OCI-LY3 (cell line): ENCODE measurements at regions not wholly inside any gene's neighbourhood (a gene's known extent, or its start where the extent isn't known, plus 50 kb on each side); places are given as distances from the start of the nearest gene placed in this dataset.

Experiments used
- H2AFZ ChIP-seq: fragments of 200-600, 300-600 bp; shearing (Covaris generic); 2 replicates; pipeline ENCODE4 v1.6.0; 2014; ENCODE audit warnings: antibody characterized with exemption, low read depth, low read length
- H3K27ac ChIP-seq: fragments of 200-600, 300-600 bp; sonication (generic); 2 replicates; pipeline ENCODE4 v1.5.1; 2014; ENCODE audit warnings: mild to moderate bottlenecking, low read length, moderate library complexity, mixed read lengths
- H3K27me3 ChIP-seq: fragments of 200-600, 300-600 bp; sonication (generic); 2 replicates; pipeline ENCODE4 v1.6.1; 2014; ENCODE audit warnings: low read depth, low read length, mixed read lengths
- H3K36me3 ChIP-seq: fragments of 200-600, 300-600 bp; sonication (generic); replicated peaks from 2 replicates; pipeline ENCODE3; 2014; ENCODE audit warnings: low read depth, low read length, mixed read lengths
- H3K4me1 ChIP-seq: fragments of 300-600, 200-600 bp; sonication (generic); 2 replicates; pipeline ENCODE4 v1.6.1; 2014; ENCODE audit warnings: low read length, mixed read lengths
- H3K4me2 ChIP-seq: fragments of 200-600, 300-600 bp; sonication (generic); 2 replicates; pipeline ENCODE4 v1.6.1; 2014; ENCODE audit warnings: low read length, mixed read lengths
- H3K4me3 ChIP-seq: fragments of 300-600, 200-600 bp; sonication (generic); 2 replicates; pipeline ENCODE4 v1.5.1; 2014; ENCODE audit warnings: antibody characterized with exemption, mild to moderate bottlenecking, low read length, moderate library complexity
- H3K79me2 ChIP-seq: fragments of 300-600, 200-600 bp; shearing (Covaris generic); 2 replicates; pipeline ENCODE4 v1.6.1; 2014; ENCODE audit warnings: mild to moderate bottlenecking, low read length, mixed read lengths
- H3K9ac ChIP-seq: fragments of 300-600, 200-600 bp; shearing (Covaris generic); 2 replicates; pipeline ENCODE4 v1.6.0; 2014; ENCODE audit warnings: mild to moderate bottlenecking, low read length, moderate library complexity
- H3K9me3 ChIP-seq: fragments of 200-600, 300-600 bp; shearing (Covaris generic); 2 replicates; pipeline ENCODE4 v1.6.1; 2014; ENCODE audit warnings: low read length, mixed read lengths; ENCODE audit not compliant: insufficient read depth
- H4K20me1 ChIP-seq: fragments of 200-600, 300-600 bp; sonication (generic); 2 replicates; pipeline ENCODE4 v1.6.1; 2016; ENCODE audit warnings: low read length, mixed read lengths; ENCODE audit not compliant: insufficient read depth
- EZH2phosphoT487 ChIP-seq: fragments of 200-600 bp; shearing (Covaris generic); IDR thresholded peaks from 2 replicates; pipeline ENCODE4 v1.6.1; 2018; ENCODE audit warnings: antibody characterized with exemption, mixed run types, low read depth
- TF ChIP-seq, protein P1 (sequence below): fragments of 200-600, 300-600 bp; sonication (generic); IDR thresholded peaks from 2 replicates; pipeline ENCODE4 v1.5.1; 2014; ENCODE audit warnings: antibody characterized with exemption, low read length, low read depth

DNA sequence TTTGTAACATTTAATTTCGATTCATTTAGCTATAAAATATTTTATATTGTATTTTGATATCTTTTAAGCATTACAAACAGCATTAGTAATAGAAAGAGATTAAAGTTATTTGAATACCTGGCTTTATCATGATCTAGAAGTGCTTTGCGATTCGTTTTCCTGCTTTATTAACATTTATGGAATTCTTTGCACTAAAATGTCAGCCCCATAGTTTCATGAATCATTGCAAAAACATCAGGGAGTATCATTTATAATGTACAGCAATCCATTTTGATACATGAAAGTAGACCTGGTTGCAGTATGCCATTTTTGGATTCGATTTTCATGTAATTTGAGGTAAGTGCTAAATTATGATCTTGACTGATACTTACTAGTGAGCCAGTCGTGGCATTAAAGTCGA is 108.0 kb upstream of the DPYD start:
- Histone ChIP-seq H3K36me3 (no peaks in the 10 kb centered on the region), H3K9ac (no peak overlapping the region), H3K4me2 (no peak overlapping the region), H3K27ac (no peak overlapping the region), H3K9me3 (no peaks in the 10 kb centered on the region), H4K20me1 (no peaks in the 10 kb centered on the region), H3K4me1 (no peaks in the 10 kb centered on the region), H3K79me2 (no peaks in the 10 kb centered on the region), H3K4me3 (no peak overlapping the region), H2AFZ (no peak overlapping the region), H3K27me3 (no peaks in the 10 kb centered on the region)
- TF ChIP-seq, protein P1, sequence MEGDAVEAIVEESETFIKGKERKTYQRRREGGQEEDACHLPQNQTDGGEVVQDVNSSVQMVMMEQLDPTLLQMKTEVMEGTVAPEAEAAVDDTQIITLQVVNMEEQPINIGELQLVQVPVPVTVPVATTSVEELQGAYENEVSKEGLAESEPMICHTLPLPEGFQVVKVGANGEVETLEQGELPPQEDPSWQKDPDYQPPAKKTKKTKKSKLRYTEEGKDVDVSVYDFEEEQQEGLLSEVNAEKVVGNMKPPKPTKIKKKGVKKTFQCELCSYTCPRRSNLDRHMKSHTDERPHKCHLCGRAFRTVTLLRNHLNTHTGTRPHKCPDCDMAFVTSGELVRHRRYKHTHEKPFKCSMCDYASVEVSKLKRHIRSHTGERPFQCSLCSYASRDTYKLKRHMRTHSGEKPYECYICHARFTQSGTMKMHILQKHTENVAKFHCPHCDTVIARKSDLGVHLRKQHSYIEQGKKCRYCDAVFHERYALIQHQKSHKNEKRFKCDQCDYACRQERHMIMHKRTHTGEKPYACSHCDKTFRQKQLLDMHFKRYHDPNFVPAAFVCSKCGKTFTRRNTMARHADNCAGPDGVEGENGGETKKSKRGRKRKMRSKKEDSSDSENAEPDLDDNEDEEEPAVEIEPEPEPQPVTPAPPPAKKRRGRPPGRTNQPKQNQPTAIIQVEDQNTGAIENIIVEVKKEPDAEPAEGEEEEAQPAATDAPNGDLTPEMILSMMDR = no peak

DNA sequence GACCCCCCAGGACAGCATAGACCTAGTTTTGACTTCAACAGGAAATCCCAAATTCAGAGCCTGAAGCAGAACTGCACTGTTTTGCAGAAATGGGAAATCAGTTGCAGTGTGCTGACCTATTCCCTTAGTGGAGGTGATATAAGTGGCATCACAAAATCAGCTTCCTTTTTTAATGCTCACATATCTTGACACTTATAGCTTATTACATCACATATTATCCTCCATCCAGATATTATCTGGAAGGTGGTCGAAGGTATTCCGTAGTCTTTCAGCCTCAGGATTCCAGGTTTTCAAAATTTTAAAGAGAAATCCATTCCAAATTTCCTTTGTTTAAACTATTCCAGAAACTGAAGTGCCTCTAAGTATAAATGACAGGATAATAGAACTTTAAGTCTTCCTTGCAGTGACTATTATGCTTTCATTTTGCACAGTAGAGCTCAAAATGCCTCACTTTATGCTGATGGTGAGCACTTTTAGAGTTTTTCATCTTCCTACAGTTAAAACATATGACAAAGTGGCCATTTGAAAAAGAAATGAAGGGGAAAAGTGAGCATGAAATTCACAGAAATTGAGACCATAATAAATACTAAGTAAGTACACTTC is 106.4 kb upstream of the DPYD start:
- Histone ChIP-seq H3K4me2 (no peak overlapping the region), H3K4me1 (no peaks in the 10 kb centered on the region), H3K9me3 (no peaks in the 10 kb centered on the region), H4K20me1 (no peaks in the 10 kb centered on the region), H3K27me3 (no peaks in the 10 kb centered on the region), H3K36me3 (no peaks in the 10 kb centered on the region), H3K27ac (no peak overlapping the region), H2AFZ (no peak overlapping the region), H3K79me2 (no peaks in the 10 kb centered on the region), H3K9ac (no peak overlapping the region), H3K4me3 (no peak overlapping the region)
- TF ChIP-seq, protein P1 = no peak
- TF ChIP-seq EZH2phosphoT487 = no peak

DNA sequence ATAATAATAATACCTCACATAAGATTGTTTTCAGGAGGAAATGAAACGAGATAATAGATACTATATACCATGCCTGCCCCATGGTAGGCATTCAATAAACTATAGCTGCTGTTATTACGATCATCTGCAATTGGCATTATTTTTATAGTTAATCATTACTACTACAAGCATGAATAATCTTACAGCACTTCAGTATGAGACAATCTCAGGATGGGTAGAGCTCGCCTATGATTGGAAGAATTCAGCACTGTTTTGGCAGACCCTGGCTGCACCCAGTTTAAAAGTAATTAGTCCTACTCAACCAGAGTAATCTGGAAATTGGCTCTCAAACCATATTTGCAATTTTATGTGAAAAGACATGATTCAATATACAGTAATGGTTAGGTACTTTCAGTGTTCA is 105.0 kb upstream of the DPYD start:
- H3K27me3 ChIP-seq = no peaks in the 10 kb centered on the region
- no peak overlapping the region for H2AFZ ChIP-seq
- H3K4me2 ChIP-seq = no peak overlapping the region
- H3K79me2 ChIP-seq = no peaks in the 10 kb centered on the region
- no peak overlapping the region for H3K4me3 ChIP-seq
- no peak overlapping the region for H3K9ac ChIP-seq
- H3K36me3 ChIP-seq = no peaks in the 10 kb centered on the region
- no peak overlapping the region for H3K27ac ChIP-seq
- no peak for TF ChIP-seq EZH2phosphoT487
- TF ChIP-seq, protein P1 = no peak
- no peaks in the 10 kb centered on the region for H4K20me1 ChIP-seq
- H3K9me3 ChIP-seq = no peaks in the 10 kb centered on the region
- no peaks in the 10 kb centered on the region for H3K4me1 ChIP-seq

DNA sequence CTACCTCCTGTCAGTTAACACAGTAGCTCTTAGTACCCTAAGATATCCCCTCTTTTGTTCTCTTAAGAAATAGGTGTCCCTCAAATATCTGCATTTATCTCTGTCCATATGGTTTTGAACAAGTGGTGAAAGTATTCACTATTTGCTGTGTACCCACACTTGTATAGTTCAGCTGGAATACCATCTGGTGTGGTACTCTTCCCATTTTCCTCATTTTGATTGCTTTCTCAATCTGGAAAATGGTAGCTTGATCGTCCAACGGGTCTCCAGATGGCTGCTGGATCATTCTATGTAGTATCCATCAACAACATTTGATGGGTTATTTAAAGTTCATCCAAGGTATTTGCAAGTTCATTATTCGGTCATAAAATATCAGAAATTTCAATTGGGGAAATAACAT is 100.3 kb upstream of the DPYD start:
- TF ChIP-seq, protein P1 = no peak
- no peak for TF ChIP-seq EZH2phosphoT487
- no peak overlapping the region for H2AFZ ChIP-seq

More for the DNA sequence above, 100.3 kb upstream of the DPYD start:
- Histone ChIP-seq H3K4me2 (no peak overlapping the region), H3K9me3 (no peaks in the 10 kb centered on the region), H3K27me3 (no peaks in the 10 kb centered on the region), H3K79me2 (no peaks in the 10 kb centered on the region), H4K20me1 (no peaks in the 10 kb centered on the region), H3K27ac (no peak overlapping the region), H3K4me3 (no peak overlapping the region), H3K4me1 (no peaks in the 10 kb centered on the region), H3K36me3 (no peaks in the 10 kb centered on the region), H3K9ac (no peak overlapping the region)
